Neutrophil (primary cell): ENCODE measurements at regions not wholly inside any gene's neighbourhood (a gene's known extent, or its start where the extent isn't known, plus 50 kb on each side); places are given as distances from the start of the nearest gene placed in this dataset.

ENCODE experiments used
- H3K27ac ChIP-seq: fragments of 200-600 bp; sonication (generic); 2 replicates; pipeline ENCODE4 v1.5.1; 2016; ENCODE audit warnings: mild to moderate bottlenecking, moderate library complexity
- H3K27me3 ChIP-seq: fragments of 200-600 bp; sonication (generic); 2 replicates; pipeline ENCODE4 v1.6.0; 2016; ENCODE audit warnings: mild to moderate bottlenecking
- H3K36me3 ChIP-seq: fragments of 200-600 bp; sonication (generic); 2 replicates; pipeline ENCODE4 v1.5.1; 2017
- H3K4me1 ChIP-seq, 2 experiments: fragments of 200-600 bp in 1 of 2; sonication (generic) in 1 of 2; 1 replicate in 1 of 2; 2 replicates in 1 of 2; pipeline versions ENCODE4 v1.5.1 to v1.6.1; 2013 to 2016; ENCODE audit warnings: low read depth in 1 of 2, low read length in 1 of 2, mild to moderate bottlenecking in 1 of 2, moderate library complexity in 1 of 2; ENCODE audit not compliant: control insufficient read depth in 1 of 2, insufficient read depth in 1 of 2
- H3K4me3 ChIP-seq, 2 experiments: fragments of 200-600 bp in 1 of 2; sonication (generic) in 1 of 2; 1 replicate in 1 of 2; 2 replicates in 1 of 2; pipeline ENCODE4 v1.5.1; 2013 to 2016; ENCODE audit warnings: low read depth in 1 of 2, low read length in 1 of 2, mild to moderate bottlenecking in 1 of 2, moderate library complexity in 1 of 2
- H3K9me3 ChIP-seq: fragments of 200-600 bp; sonication (generic); 2 replicates; pipeline ENCODE4 v1.5.1; 2016
- CTCF ChIP-seq: fragments of 200-600 bp; sonication (generic); IDR thresholded peaks from 2 replicates; pipeline ENCODE4 v1.5.1; 2016; ENCODE audit warnings: antibody characterized with exemption

GRCh38 chr19:20482721-20483120, 82.9 kb downstream of the ZNF737 start:
- TF ChIP-seq CTCF, result no peak
- Histone ChIP-seq H3K27ac (no peak overlapping the region), H3K36me3 (no peaks in the 10 kb centered on the region), H3K4me3 (no peak overlapping the region), H3K27me3 (no peaks in the 10 kb centered on the region), H3K9me3 (peaks cover 3% of the 10 kb centered on the region), H3K4me1 (no peaks in the 10 kb centered on the region)

- peaks cover 3% of the 10 kb centered on the region for H3K9me3 ChIP-seq
These were observed 83.8 kb downstream of the ZNF737 start for GRCh38 chr19:20481736-20482135.

GRCh38 chr19:20479483-20479882, 86.1 kb downstream of the ZNF737 start:
- TF ChIP-seq CTCF, result no peak
- Histone ChIP-seq H3K9me3 (peaks cover 16% of the 10 kb centered on the region), H3K27ac (no peak overlapping the region), H3K4me1 (no peaks in the 10 kb centered on the region), H3K27me3 (no peaks in the 10 kb centered on the region), H3K4me3 (no peak overlapping the region), H3K36me3 (no peaks in the 10 kb centered on the region)

More at GRCh38 chr19:20481736-20482135, 83.8 kb downstream of the ZNF737 start:
- H3K4me1 ChIP-seq, result no peaks in the 10 kb centered on the region
- H3K4me3 ChIP-seq, result no peak overlapping the region
- H3K27me3 ChIP-seq, result no peaks in the 10 kb centered on the region
- H3K27ac ChIP-seq, result no peak overlapping the region
- no peaks in the 10 kb centered on the region for H3K36me3 ChIP-seq
- TF ChIP-seq CTCF, result no peak

GRCh38 chr19:20478936-20479335, 86.6 kb downstream of the ZNF737 start:
- Histone ChIP-seq H3K27me3 (no peaks in the 10 kb centered on the region), H3K36me3 (no peaks in the 10 kb centered on the region), H3K9me3 (peaks cover 16% of the 10 kb centered on the region), H3K4me1 (no peaks in the 10 kb centered on the region), H3K27ac (no peak overlapping the region), H3K4me3 (no peak overlapping the region)
- no peak for TF ChIP-seq CTCF

- Histone ChIP-seq H3K27ac (no peak overlapping the region), H3K4me3 (no peak overlapping the region), H3K27me3 (no peaks in the 10 kb centered on the region), H3K9me3 (peaks cover 21% of the 10 kb centered on the region), H3K4me1 (no peaks in the 10 kb centered on the region), H3K36me3 (no peaks in the 10 kb centered on the region)
- no peak for TF ChIP-seq CTCF
These were observed 92.7 kb downstream of the ZNF737 start for GRCh38 chr19:20472854-20473253.

- Histone ChIP-seq H3K27me3 (no peaks in the 10 kb centered on the region), H3K4me3 (no peak overlapping the region), H3K9me3 (peaks cover 19% of the 10 kb centered on the region), H3K27ac (no peak overlapping the region), H3K36me3 (no peaks in the 10 kb centered on the region), H3K4me1 (no peaks in the 10 kb centered on the region)
- TF ChIP-seq CTCF, result no peak
These were observed 94.2 kb downstream of the ZNF737 start for GRCh38 chr19:20471431-20471830.
